Right forelimb (tissue), 1 donor: ENCODE measurements at regions not wholly inside any gene's neighbourhood (a gene's known extent, or its start where the extent isn't known, plus 50 kb on each side); places are given as distances from the start of the nearest gene placed in this dataset.
"Not testable (repeated sequence)": the region's sequence is repeated elsewhere in the genome, so short reads cannot be mapped to it uniquely, and the experiment has no call there.

Source experiments
- DNase-seq: peaks from one replicate; pipeline ENCODE4 v3.0.0-alpha.2; 2018

- DNase-seq = no peak
Observed at GRCh38 chr14:45699471-45699870, 446.5 kb upstream of the MIS18BP1 start.

GRCh38 chr14:45698462-45699134, 445.6 kb upstream of the MIS18BP1 start:
- DNase-seq = no peak

GRCh38 chr14:45686771-45687170, 433.8 kb upstream of the MIS18BP1 start:
- DNase-seq = no peak

- DNase-seq = no peak
Observed at GRCh38 chr14:45680531-45680930, 427.5 kb upstream of the MIS18BP1 start.

- no peak for DNase-seq
Observed at GRCh38 chr14:45679853-45680252, 426.9 kb upstream of the MIS18BP1 start.

- DNase-seq = no peak
Observed at GRCh38 chr14:45678163-45678562, 425.2 kb upstream of the MIS18BP1 start.

- DNase-seq = no peak
Observed at GRCh38 chr14:45673420-45673819, 420.4 kb upstream of the MIS18BP1 start.

GRCh38 chr14:45664668-45665356, 411.8 kb upstream of the MIS18BP1 start:
- DNase-seq = no peak

GRCh38 chr14:45658917-45659299, 405.9 kb upstream of the MIS18BP1 start:
- DNase-seq = no peak

GRCh38 chr14:45658226-45658916, 405.4 kb upstream of the MIS18BP1 start:
- DNase-seq = no peak

- DNase-seq = no peak
Observed at GRCh38 chr14:45651890-45652289, 398.9 kb upstream of the MIS18BP1 start.

- no peak for DNase-seq
Observed at GRCh38 chr14:45650754-45651153, 397.8 kb upstream of the MIS18BP1 start.

- DNase-seq = no peak
Observed at GRCh38 chr14:45649051-45649450, 396.0 kb upstream of the MIS18BP1 start.

GRCh38 chr14:45641541-45641940, 388.5 kb upstream of the MIS18BP1 start:
- no peak for DNase-seq

GRCh38 chr14:45634651-45635441, 381.8 kb upstream of the MIS18BP1 start:
- DNase-seq = not testable (repeated sequence)

GRCh38 chr14:45633220-45633984, 380.4 kb upstream of the MIS18BP1 start:
- DNase-seq = no peak

GRCh38 chr14:45621731-45622130, 368.7 kb upstream of the MIS18BP1 start:
- no peak for DNase-seq

- DNase-seq = no peak
Observed at GRCh38 chr14:45619831-45620230, 366.8 kb upstream of the MIS18BP1 start.

GRCh38 chr14:45610318-45610717, 357.3 kb upstream of the MIS18BP1 start:
- DNase-seq = no peak

- DNase-seq = no peak
Observed at GRCh38 chr14:45587142-45587541, 334.1 kb upstream of the MIS18BP1 start.

GRCh38 chr14:45559626-45560025, 306.6 kb upstream of the MIS18BP1 start:
- DNase-seq = no peak

- DNase-seq = no peak
Observed at GRCh38 chr14:45558183-45558582, 305.2 kb upstream of the MIS18BP1 start.
